K562 (cell line): ENCODE measurements at regions not wholly inside any gene's neighbourhood (a gene's known extent, or its start where the extent isn't known, plus 50 kb on each side); places are given as distances from the start of the nearest gene placed in this dataset.

ENCODE experiments used
- ATAC-seq: fragments of 200-7000 bp; cut with Tn5 transposase; 3 replicates; pipeline ENCODE4 v1.9.1; 2020; ENCODE audit warnings: moderate library complexity
- BruUV-seq: library from RNA; stranded (reverse); fragments of 400-500 nt; replicated peaks from 2 replicates; lab custom pipeline; 2021; lab: Mats Ljungman, UMichigan
- CTCF ChIA-PET: fragments of 300-600 bp; formaldehyde crosslinking; extraction: SDS; loops from one replicate; lab custom pipeline; 2021; ENCODE audit warnings: low intra/inter-chr PET ratio; lab: Yijun Ruan, JAX
- POLR2A ChIA-PET: fragments of 300-600, 350-650 bp; sonication (Branson Sonifier 250); formaldehyde crosslinking; extraction: SDS; loops from one replicate; lab custom pipeline; 2021; ENCODE audit warnings: antibody characterized with exemption, inconsistent platforms; lab: Yijun Ruan, JAX
- DNase-seq, 4 experiments: peaks; one replicate each; pipeline versions ENCODE4 v3.0.0 to v3.0.0-alpha.2; 2011 to 2018; ENCODE audit warnings: low spot score in 3 of 4, mixed read lengths in 3 of 4; ENCODE audit errors: extremely low read depth in 1 of 4
- FAIRE-seq: peaks from 2 replicates; lab custom pipeline; 2011; peaks lifted over from hg19 to GRCh38; lab: Jason Lieb, UNC
- H2AFZ ChIP-seq: 2 replicates; pipeline ENCODE4 v1.6.0; 2011; ENCODE audit warnings: low read depth, low read length, control low read depth, inconsistent platforms
- H3K27ac ChIP-seq: fragments of 200-600 bp; 3 replicates; pipeline ENCODE4 v1.8.0; 2011; ENCODE audit warnings: low read depth, mild to moderate bottlenecking, control low read depth, inconsistent platforms, low read length, moderate library complexity, mixed read lengths; ENCODE audit errors: extremely low read depth
- H3K27me3 ChIP-seq, 2 experiments: fragments of 300-600 bp in 1 of 2; 2 replicates in 1 of 2; 3 replicates in 1 of 2; pipeline versions ENCODE4 v1.6.0 to v1.8.0; 2011; ENCODE audit warnings: inconsistent platforms in 2 of 2, low read length in 2 of 2, mild to moderate bottlenecking in 1 of 2, mixed read lengths in 1 of 2, moderate library complexity in 1 of 2; ENCODE audit not compliant: control insufficient read depth in 2 of 2, insufficient read depth in 2 of 2
- H3K36me3 ChIP-seq: fragments of 300-600 bp; 3 replicates; pipeline ENCODE4 v1.8.0; 2011; ENCODE audit warnings: mild to moderate bottlenecking, low read length, inconsistent platforms; ENCODE audit not compliant: control insufficient read depth, insufficient read depth
- H3K4me1 ChIP-seq, 2 experiments: fragments of 200-600 bp in 1 of 2; replicated peaks in 1 of 2; 2 replicates in 1 of 2; 3 replicates in 1 of 2; pipeline versions ENCODE4 v1.5.1 to v1.8.0; 2011; ENCODE audit warnings: inconsistent platforms in 2 of 2, low read length in 2 of 2, mild to moderate bottlenecking in 1 of 2, mixed read lengths in 1 of 2, moderate library complexity in 1 of 2; ENCODE audit not compliant: control insufficient read depth in 2 of 2, insufficient read depth in 2 of 2
- H3K4me2 ChIP-seq: 2 replicates; pipeline ENCODE4 v1.6.1; 2011; ENCODE audit warnings: low read length, control low read depth, inconsistent platforms, mixed read lengths; ENCODE audit not compliant: insufficient read depth
- H3K4me3 ChIP-seq: fragments of 200-600 bp; sonication (generic), shearing (Covaris generic); 2 replicates; pipeline ENCODE4 v1.5.1; 2016; ENCODE audit warnings: control low read depth, inconsistent platforms
- H3K79me2 ChIP-seq: fragments of 200-600 bp; 3 replicates; pipeline ENCODE4 v1.8.0; 2011; ENCODE audit warnings: low read length, inconsistent platforms; ENCODE audit not compliant: control insufficient read depth, insufficient read depth
- H3K9ac ChIP-seq, 2 experiments: 2 replicates each; pipeline versions ENCODE4 v1.6.0 to v1.6.1; 2011; ENCODE audit warnings: low read depth in 2 of 2, low read length in 2 of 2, control low read depth in 1 of 2, inconsistent platforms in 1 of 2, mild to moderate bottlenecking in 1 of 2, mixed read lengths in 1 of 2; ENCODE audit not compliant: insufficient read depth in 1 of 2
- H3K9me1 ChIP-seq: one replicate; pipeline ENCODE4 v1.6.0; 2011; ENCODE audit warnings: inconsistent platforms, mild to moderate bottlenecking, low read length, moderate library complexity; ENCODE audit not compliant: control insufficient read depth, insufficient read depth
- H3K9me3 ChIP-seq: replicated peaks from 2 replicates; pipeline ENCODE4 v1.5.1; 2011; ENCODE audit warnings: low read depth, low read length, inconsistent platforms; ENCODE audit not compliant: control insufficient read depth, insufficient read depth
- H4K20me1 ChIP-seq: replicated peaks from 2 replicates; pipeline ENCODE4 v1.6.1; 2011; ENCODE audit warnings: low read length, inconsistent platforms, mixed read lengths; ENCODE audit not compliant: control insufficient read depth, insufficient read depth
- BRF1 ChIP-seq: IDR thresholded peaks from 3 replicates; pipeline ENCODE4 v1.6.1; 2011; ENCODE audit warnings: borderline replicate concordance, mild to moderate bottlenecking; ENCODE audit not compliant: insufficient read length; ENCODE audit errors: extremely low read depth
- DNMT1 ChIP-seq: fragments of 450-650 bp; IDR thresholded peaks from 2 replicates; pipeline ENCODE4 v1.6.1; 2016; ENCODE audit warnings: antibody characterized with exemption, mild to moderate bottlenecking
- ETV6 ChIP-seq, 3 experiments: fragments of 150-350 bp in 1 of 3; sonication (generic) in 1 of 3; formaldehyde crosslinking in 1 of 3; IDR thresholded peaks; 2 replicates each; pipeline versions ENCODE4 v1.6.1 to v1.8.0; 2014 to 2022; ENCODE audit warnings: borderline replicate concordance in 2 of 3, low read depth in 2 of 3, antibody characterized with exemption in 1 of 3, low read length in 1 of 3, mild to moderate bottlenecking in 1 of 3, missing genetic modification reagents in 1 of 3
- FOSL1 ChIP-seq: fragments of 200-800 bp; sonication (Bioruptor generic); conservative IDR thresholded peaks from 2 replicates; pipeline ENCODE4 v1.6.1; 2016; ENCODE audit warnings: missing genetic modification characterization, missing compliant biosample characterization
- ILK ChIP-seq: fragments of 450-650 bp; IDR thresholded peaks from 2 replicates; pipeline ENCODE4 v1.6.1; 2016; ENCODE audit warnings: missing genetic modification characterization, low read depth, mild to moderate bottlenecking, missing compliant biosample characterization, moderate library complexity, borderline replicate concordance
- MBD2 ChIP-seq: sonication (generic); IDR thresholded peaks from 2 replicates; pipeline ENCODE4 v1.6.1; 2016; ENCODE audit warnings: low read depth, borderline replicate concordance
- MYNN ChIP-seq, 2 experiments: sonication (generic); formaldehyde crosslinking in 1 of 2; IDR thresholded peaks; 2 replicates each; pipeline versions ENCODE4 v1.5.0 to v1.6.1; 2016 to 2020; ENCODE audit warnings: antibody characterized with exemption in 1 of 2, missing genetic modification reagents in 1 of 2
- NR1H2 ChIP-seq: sonication (generic); formaldehyde crosslinking; IDR thresholded peaks from 2 replicates; pipeline ENCODE4 v1.4.0; 2020; ENCODE audit warnings: mild to moderate bottlenecking, missing genetic modification reagents
- RNF2 ChIP-seq: sonication (generic); IDR thresholded peaks from 2 replicates; pipeline ENCODE4 v1.6.1; 2016
- TARDBP ChIP-seq: fragments of 450-650 bp; IDR thresholded peaks from 2 replicates; pipeline ENCODE4 v1.6.1; 2016
- THRAP3 ChIP-seq: fragments of 450-650 bp; IDR thresholded peaks from 2 replicates; pipeline ENCODE4 v1.6.1; 2016; ENCODE audit warnings: mild to moderate bottlenecking, inconsistent platforms, borderline replicate concordance
- TSC22D4 ChIP-seq: fragments of 450-650 bp; IDR thresholded peaks from 2 replicates; pipeline ENCODE4 v1.6.1; 2016; ENCODE audit warnings: missing genetic modification characterization, missing biosample characterization, control low read depth
- U2AF1 ChIP-seq: fragments of 200-400 bp; formaldehyde crosslinking; optimal IDR thresholded peaks from 2 replicates; pipeline ENCODE3; 2017; ENCODE audit warnings: mild to moderate bottlenecking, low read depth, low read length, moderate library complexity
- ZC3H4 ChIP-seq: sonication (generic); formaldehyde crosslinking; IDR thresholded peaks from 2 replicates; pipeline ENCODE4 v1.9.0; 2021; ENCODE audit warnings: missing genetic modification reagents, borderline replicate concordance
- ZNF354B ChIP-seq: fragments of 250-450 bp; sonication (Bioruptor Pico); IDR thresholded peaks from 2 replicates; pipeline ENCODE4 v1.4.0; 2020
- ZNF395 ChIP-seq: fragments of 200-800 bp; sonication (Bioruptor generic); IDR thresholded peaks from 2 replicates; pipeline ENCODE4 v1.6.1; 2017; ENCODE audit warnings: missing genetic modification characterization, missing compliant biosample characterization
- ZNF551 ChIP-seq: fragments of 250-450 bp; sonication (Bioruptor Pico); IDR thresholded peaks from 2 replicates; pipeline ENCODE4 v1.5.0; 2021; ENCODE audit warnings: mild to moderate bottlenecking, moderate library complexity
- ZSCAN32 ChIP-seq: fragments of 450-650 bp; formaldehyde crosslinking; IDR thresholded peaks from 2 replicates; pipeline ENCODE4 v1.4.0; 2020; ENCODE audit warnings: mild to moderate bottlenecking, moderate library complexity
- WGBS: fragments of 100-300 bp; shearing (Covaris generic); methylation state at CpG from one replicate; pipeline ENCODE4 v1.1.6; 2016; ENCODE audit warnings: low coverage, mixed read lengths; ENCODE audit not compliant: insufficient coverage; ENCODE audit errors: missing lambda C conversion rate; 5-methylcytosine and 5-hydroxymethylcytosine counted together
- in situ Hi-C: fragments of 300-500 bp; cut with MboI; formaldehyde crosslinking; loops from 4 replicates; pipeline ENCODE4 v1.15.0; 2018; ENCODE audit warnings: inconsistent platforms, mixed read lengths
- intact Hi-C: fragments of 100-400 bp; cut with micrococcal nuclease; formaldehyde crosslinking; loops from 2 replicates; pipeline ENCODE4 v1.14.2; 2022

GRCh38 chr2:49226360-49226759 lies 72.0 kb upstream of the FSHR start:
- CTCF ChIA-PET: no interaction called here
- in situ Hi-C loops (no loop called here), intact Hi-C loops (no loop called here)
- Histone ChIP-seq H3K9ac (no peak overlapping the region), H3K9me1 (no peaks in the 10 kb centered on the region), H3K4me2 (no peak overlapping the region), H2AFZ (no peak overlapping the region), H3K27me3 (no peaks in the 10 kb centered on the region), H3K36me3 (no peaks in the 10 kb centered on the region), H3K79me2 (no peaks in the 10 kb centered on the region), H3K27ac (no peak overlapping the region), H3K4me1 (no peaks in the 10 kb centered on the region), H3K4me3 (no peak overlapping the region), H3K9me3 (no peaks in the 10 kb centered on the region; the same call in 1 of the 2 replicates), H4K20me1 (no peaks in the 10 kb centered on the region)
- 0% methylated on average over 4 of the region's 4 CpGs for WGBS
- ATAC-seq (no peak), FAIRE-seq (no peak), DNase-seq (no peak)
- POLR2A ChIA-PET: no interaction called here
- no TSS peak for BruUV-seq
- no peak for TF ChIP-seq ETV6 (IDR thresholded peaks at IDR 0.05; ENCODE audit: borderline replicate concordance in 1 of 2, low read depth in 2 of 2, low read length in 1 of 2)
- no peak for TF ChIP-seq ETV6 (CRISPR knock-in tag; IDR thresholded peaks at IDR 0.05; ENCODE audit: borderline replicate concordance)
- TF ChIP-seq FOSL1: no peak
- TF ChIP-seq ZC3H4 (CRISPR knock-in tag): no peak
- no peak for TF ChIP-seq RNF2
- TF ChIP-seq MYNN (IDR thresholded peaks at IDR 0.05): no peak
- no peak for TF ChIP-seq MYNN (CRISPR knock-in tag; IDR thresholded peaks at IDR 0.05)
- TF ChIP-seq MBD2: no peak

DNA sequence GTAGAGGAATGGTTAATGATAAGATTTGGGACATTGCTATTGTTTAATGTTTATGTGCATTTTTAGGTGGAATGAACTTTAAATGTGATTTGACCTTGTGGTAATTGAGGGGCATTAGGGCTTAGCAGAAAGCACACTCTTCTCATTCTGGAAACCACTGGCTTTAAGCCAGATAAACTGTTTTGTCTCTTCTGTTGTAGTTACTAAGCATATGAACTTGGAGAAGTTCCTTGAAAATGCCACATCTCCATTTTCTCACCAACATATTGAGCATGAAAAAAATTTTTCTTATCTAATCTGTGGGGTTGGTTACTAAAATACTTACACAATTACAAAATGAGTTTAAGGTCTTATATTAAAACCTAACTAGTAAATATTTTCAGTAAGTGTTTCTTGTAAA lies 70.8 kb upstream of the FSHR start:
- in situ Hi-C loops (no loop called here), intact Hi-C loops (no loop called here)
- POLR2A ChIA-PET: no interaction called here
- Histone ChIP-seq H3K79me2 (no peaks in the 10 kb centered on the region), H3K9ac (no peak overlapping the region), H3K27ac (no peak overlapping the region), H3K27me3 (no peaks in the 10 kb centered on the region), H3K36me3 (no peaks in the 10 kb centered on the region), H4K20me1 (no peaks in the 10 kb centered on the region), H2AFZ (no peak overlapping the region), H3K4me2 (no peak overlapping the region), H3K9me1 (no peaks in the 10 kb centered on the region), H3K4me1 (no peaks in the 10 kb centered on the region), H3K4me3 (no peak overlapping the region), H3K9me3 (no peaks in the 10 kb centered on the region; the same call in 1 of the 2 replicates)
- DNase-seq (no peak), ATAC-seq (no peak), FAIRE-seq (no peak)
- CTCF ChIA-PET: interaction anchor here (0.5 kb wide), 1 partner anchor 395 kb away, joined by 3 read pairs; no protein-coding TSS in a partner anchor
- BruUV-seq: no TSS peak
- TF ChIP-seq BRF1: no peak
- TF ChIP-seq DNMT1: no peak
- TF ChIP-seq ZNF395 (CRISPR knock-in tag): no peak
- TF ChIP-seq U2AF1: no peak
- no peak for TF ChIP-seq THRAP3
- TF ChIP-seq ZNF551 (CRISPR knock-in tag): no peak
- TF ChIP-seq TARDBP: no peak
- TF ChIP-seq NR1H2 (CRISPR knock-in tag): no peak
- TF ChIP-seq ILK (tag): no peak
- TF ChIP-seq ZNF354B: no peak
- no peak for TF ChIP-seq ZSCAN32 (CRISPR knock-in tag)
- TF ChIP-seq TSC22D4 (tag): no peak
